Fibroblast of the aortic adventitia (primary cell): ENCODE measurements at regions not wholly inside any gene's neighbourhood (a gene's known extent, or its start where the extent isn't known, plus 50 kb on each side); places are given as distances from the start of the nearest gene placed in this dataset.

ENCODE experiments used
- DNase-seq: peaks from one replicate; pipeline ENCODE4 v3.0.0-alpha.2; 2010; ENCODE audit warnings: low read depth
- H3K4me3 ChIP-seq: 2 replicates; pipeline ENCODE4 v1.5.1; 2011; ENCODE audit warnings: low read depth, mild to moderate bottlenecking, control low read depth, low read length, moderate library complexity
- TF ChIP-seq, protein P1 (sequence below): IDR thresholded peaks from 2 replicates; pipeline ENCODE4 v1.5.1; 2011; ENCODE audit warnings: mild to moderate bottlenecking, low read length, control low read depth, inconsistent platforms; ENCODE audit not compliant: insufficient read depth

DNA sequence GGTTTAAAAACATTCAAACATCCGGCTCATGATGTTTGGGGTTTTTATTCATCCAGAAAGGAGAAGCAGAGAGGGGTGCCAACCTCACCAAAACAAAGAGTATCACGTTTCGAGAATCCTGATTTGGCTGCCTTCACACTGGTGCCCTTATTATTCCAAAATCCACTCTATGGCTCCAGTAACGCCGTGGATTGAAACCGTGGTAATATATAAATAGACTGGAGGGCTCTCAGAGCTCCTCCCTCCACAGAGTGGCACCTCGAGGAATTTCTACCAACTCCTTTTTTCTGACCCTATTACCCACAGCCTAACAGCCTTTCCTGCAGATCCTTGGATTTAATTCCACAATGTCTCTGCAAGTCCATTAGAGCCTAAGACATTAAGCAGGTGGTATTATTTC lies 353.6 kb downstream of the CRPPA start:
- no peak for DNase-seq
- TF ChIP-seq, protein P1, sequence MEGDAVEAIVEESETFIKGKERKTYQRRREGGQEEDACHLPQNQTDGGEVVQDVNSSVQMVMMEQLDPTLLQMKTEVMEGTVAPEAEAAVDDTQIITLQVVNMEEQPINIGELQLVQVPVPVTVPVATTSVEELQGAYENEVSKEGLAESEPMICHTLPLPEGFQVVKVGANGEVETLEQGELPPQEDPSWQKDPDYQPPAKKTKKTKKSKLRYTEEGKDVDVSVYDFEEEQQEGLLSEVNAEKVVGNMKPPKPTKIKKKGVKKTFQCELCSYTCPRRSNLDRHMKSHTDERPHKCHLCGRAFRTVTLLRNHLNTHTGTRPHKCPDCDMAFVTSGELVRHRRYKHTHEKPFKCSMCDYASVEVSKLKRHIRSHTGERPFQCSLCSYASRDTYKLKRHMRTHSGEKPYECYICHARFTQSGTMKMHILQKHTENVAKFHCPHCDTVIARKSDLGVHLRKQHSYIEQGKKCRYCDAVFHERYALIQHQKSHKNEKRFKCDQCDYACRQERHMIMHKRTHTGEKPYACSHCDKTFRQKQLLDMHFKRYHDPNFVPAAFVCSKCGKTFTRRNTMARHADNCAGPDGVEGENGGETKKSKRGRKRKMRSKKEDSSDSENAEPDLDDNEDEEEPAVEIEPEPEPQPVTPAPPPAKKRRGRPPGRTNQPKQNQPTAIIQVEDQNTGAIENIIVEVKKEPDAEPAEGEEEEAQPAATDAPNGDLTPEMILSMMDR = no peak
- no peak overlapping the region for H3K4me3 ChIP-seq

- DNase-seq = no peak
- no peak overlapping the region for H3K4me3 ChIP-seq
- TF ChIP-seq, protein P1 = no peak
These were observed 354.4 kb downstream of the CRPPA start for GRCh38 chr7:16066805-16067459.

GRCh38 chr7:16065939-16066338 lies 355.4 kb downstream of the CRPPA start:
- TF ChIP-seq, protein P1 = no peak
- DNase-seq = no peak
- no peak overlapping the region for H3K4me3 ChIP-seq

DNA sequence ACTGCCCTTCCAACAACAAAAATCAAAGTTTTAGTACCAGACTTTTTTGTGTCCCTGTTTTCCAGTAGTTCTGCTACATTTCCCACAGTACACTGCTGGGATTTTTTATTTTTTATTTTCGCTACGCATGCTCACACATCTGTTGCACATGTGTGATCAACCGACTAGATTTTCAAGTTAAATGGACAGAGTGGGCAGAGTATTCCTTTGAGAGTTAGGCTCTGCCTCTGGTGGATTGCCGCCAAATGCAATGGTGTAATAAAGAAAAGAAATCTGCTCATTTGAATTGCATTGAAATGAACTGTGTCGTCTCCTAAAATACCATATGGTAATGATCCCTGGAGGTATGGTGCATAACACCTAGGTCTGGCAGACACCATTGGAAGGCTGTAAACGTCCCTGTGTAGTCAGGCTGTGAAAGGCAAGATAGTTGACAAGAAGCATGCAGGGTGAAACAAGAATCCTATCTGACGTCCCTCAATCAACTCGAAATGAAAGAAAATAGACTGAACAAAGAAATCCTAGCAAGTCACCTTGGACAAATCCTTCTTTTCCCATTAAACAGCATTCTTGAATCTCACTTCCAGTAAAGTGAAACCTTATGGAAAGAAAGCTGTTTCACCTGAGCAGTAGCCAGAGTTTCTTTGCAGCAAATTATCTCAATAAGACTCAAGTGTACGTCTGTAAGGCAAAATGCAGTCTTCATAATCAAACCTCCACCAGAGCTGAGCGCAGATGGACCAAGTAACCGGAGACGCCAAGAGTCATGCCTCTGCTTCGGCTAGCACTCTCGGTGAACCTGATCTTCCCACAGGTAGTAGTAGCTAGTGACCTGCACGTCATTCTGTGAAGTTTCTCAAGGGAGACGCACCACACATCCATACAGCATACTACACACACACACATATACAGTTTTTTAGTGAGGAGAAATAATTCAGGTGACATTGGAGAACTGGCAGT lies 357.3 kb downstream of the CRPPA start:
- no peak overlapping the region for H3K4me3 ChIP-seq
- TF ChIP-seq, protein P1 = no peak
- DNase-seq = no peak

DNA sequence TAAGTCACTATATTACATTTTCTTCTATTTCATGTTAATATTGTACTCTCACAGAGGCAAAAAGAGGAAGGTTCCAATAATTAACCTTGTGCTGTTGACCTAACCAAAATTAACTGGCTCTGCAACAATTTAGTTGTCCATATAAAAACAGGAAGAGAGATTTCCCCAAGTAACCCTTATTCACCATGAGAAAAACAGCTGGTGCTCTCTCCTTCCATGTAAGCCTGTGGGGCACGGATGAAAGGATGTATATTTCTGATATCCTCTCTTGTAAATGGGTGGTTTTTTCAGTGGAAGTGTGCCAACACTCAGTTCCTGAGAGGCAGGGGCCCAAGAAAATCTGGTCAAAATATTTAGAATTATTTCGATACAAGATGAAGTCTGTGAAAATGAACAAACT lies 358.1 kb downstream of the CRPPA start:
- TF ChIP-seq, protein P1 = no peak
- no peak overlapping the region for H3K4me3 ChIP-seq
- DNase-seq = no peak

DNA sequence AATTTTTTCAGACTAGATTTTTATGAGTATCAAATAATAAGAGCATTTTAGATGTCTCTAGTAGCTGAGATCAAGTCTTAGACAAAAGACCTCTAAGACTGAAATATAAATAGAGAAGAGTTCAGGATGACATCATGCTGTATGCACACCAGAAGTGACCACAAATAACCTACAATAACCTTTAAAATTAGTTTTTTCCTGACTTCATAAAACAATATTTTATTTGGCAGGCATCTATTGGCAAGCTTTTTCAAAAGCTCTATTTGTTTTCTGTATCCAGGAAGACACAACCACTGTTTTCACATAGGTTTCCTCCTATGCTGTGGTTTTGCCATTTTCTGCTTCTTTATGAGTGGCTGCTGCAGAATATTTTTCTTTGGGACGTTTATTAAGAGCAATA lies 359.1 kb downstream of the CRPPA start:
- TF ChIP-seq, protein P1 = no peak
- DNase-seq = peak; percentile 53
- no peak overlapping the region for H3K4me3 ChIP-seq
